SK-N-SH treated with all-trans-retinoic acid at 6 μM for 48 hours (cell line): ENCODE measurements at regions not wholly inside any gene's neighbourhood (a gene's known extent, or its start where the extent isn't known, plus 50 kb on each side); places are given as distances from the start of the nearest gene placed in this dataset.
A peak's percentile ranks its signal among the peaks of the same experiment; 100 is the strongest.

ENCODE experiments used
- ATAC-seq: fragments of 200-7000 bp; cut with Tn5 transposase; 3 replicates; pipeline ENCODE4 v1.9.1; 2020; ENCODE audit warnings: mild to moderate bottlenecking, moderate library complexity
- ARNTL ChIP-seq: fragments of 450-650 bp; formaldehyde crosslinking; IDR thresholded peaks from 2 replicates; pipeline ENCODE4 v1.5.0; 2020; ENCODE audit warnings: low read depth, mild to moderate bottlenecking, moderate library complexity, borderline replicate concordance
- BACH2 ChIP-seq: fragments of 250-450 bp; sonication (Bioruptor Pico); IDR thresholded peaks from 2 replicates; pipeline ENCODE4 v1.9.0; 2021; ENCODE audit warnings: mild to moderate bottlenecking, borderline replicate concordance
- CSDC2 ChIP-seq: fragments of 250-450 bp; sonication (Bioruptor Pico); IDR thresholded peaks from 2 replicates; pipeline ENCODE4 v1.5.0; 2020; ENCODE audit warnings: mild to moderate bottlenecking, moderate library complexity
- ESRRG ChIP-seq: fragments of 250-450 bp; sonication (Bioruptor Pico); IDR thresholded peaks from 2 replicates; pipeline ENCODE4 v1.6.1; 2021; ENCODE audit warnings: mild to moderate bottlenecking
- GLIS3 ChIP-seq: fragments of 250-450 bp; sonication (Bioruptor Pico); IDR thresholded peaks from 2 replicates; pipeline ENCODE4 v1.5.0; 2020; ENCODE audit warnings: mild to moderate bottlenecking, moderate library complexity
- ISL1 ChIP-seq: fragments of 250-450 bp; sonication (Bioruptor Pico); IDR thresholded peaks from 2 replicates; pipeline ENCODE4 v2.1.2; 2022; ENCODE audit warnings: mild to moderate bottlenecking, moderate library complexity
- OSR1 ChIP-seq: fragments of 250-450 bp; sonication (Bioruptor Pico); IDR thresholded peaks from 2 replicates; pipeline ENCODE4 v1.8.0; 2022; ENCODE audit warnings: moderate library complexity, mild to moderate bottlenecking, inconsistent platforms
- PPARA ChIP-seq: fragments of 250-450 bp; sonication (Bioruptor Pico); IDR thresholded peaks from 2 replicates; pipeline ENCODE4 v1.5.0; 2020; ENCODE audit warnings: mild to moderate bottlenecking, borderline replicate concordance
- RARB ChIP-seq: fragments of 250-450 bp; sonication (Bioruptor Pico); IDR thresholded peaks from 2 replicates; pipeline ENCODE4 v1.8.0; 2021; ENCODE audit warnings: mild to moderate bottlenecking, moderate library complexity
- SNAI2 ChIP-seq: fragments of 250-450 bp; sonication (Bioruptor Pico); IDR thresholded peaks from 2 replicates; pipeline ENCODE4 v1.5.0; 2020; ENCODE audit warnings: mild to moderate bottlenecking, moderate library complexity
- TCF4 ChIP-seq: fragments of 250-450 bp; sonication (Bioruptor Pico); IDR thresholded peaks from 2 replicates; pipeline ENCODE4 v1.8.0; 2021; ENCODE audit warnings: mild to moderate bottlenecking, moderate library complexity, borderline replicate concordance
- TOX ChIP-seq: fragments of 250-450 bp; sonication (Bioruptor Pico); IDR thresholded peaks from 2 replicates; pipeline ENCODE4 v1.8.0; 2021; ENCODE audit warnings: mild to moderate bottlenecking, moderate library complexity, borderline replicate concordance
- ZC3H10 ChIP-seq: fragments of 250-450 bp; sonication (Bioruptor Pico); IDR thresholded peaks from 2 replicates; pipeline ENCODE4 v1.5.1; 2021; ENCODE audit warnings: mild to moderate bottlenecking, moderate library complexity
- ZFP3 ChIP-seq: fragments of 250-450 bp; sonication (Bioruptor Pico); IDR thresholded peaks from 2 replicates; pipeline ENCODE4 v1.5.0; 2020; ENCODE audit warnings: mild to moderate bottlenecking, moderate library complexity
- ZFP30 ChIP-seq: fragments of 450-650 bp; formaldehyde crosslinking; IDR thresholded peaks from 2 replicates; pipeline ENCODE4 v1.5.0; 2022; ENCODE audit warnings: mild to moderate bottlenecking, moderate library complexity
- ZNF565 ChIP-seq: fragments of 450-650 bp; formaldehyde crosslinking; conservative IDR thresholded peaks from 2 replicates; pipeline ENCODE4 v1.5.0; 2020; ENCODE audit warnings: low read depth, mild to moderate bottlenecking, moderate library complexity
- ZNF70 ChIP-seq: fragments of 450-650 bp; formaldehyde crosslinking; IDR thresholded peaks from 2 replicates; pipeline ENCODE4 v1.5.0; 2020; ENCODE audit warnings: mild to moderate bottlenecking, moderate library complexity
- ZNF8 ChIP-seq: fragments of 450-650 bp; formaldehyde crosslinking; IDR thresholded peaks from 2 replicates; pipeline ENCODE4 v1.5.0; 2020; ENCODE audit warnings: mild to moderate bottlenecking, moderate library complexity
- TF ChIP-seq, protein P1 (sequence below): fragments of 250-450 bp; sonication (Bioruptor Pico); IDR thresholded peaks from 2 replicates; pipeline ENCODE4 v1.8.0; 2020; ENCODE audit warnings: mild to moderate bottlenecking, moderate library complexity, borderline replicate concordance
- TF ChIP-seq, protein P2 (sequence below): fragments of 250-450 bp; sonication (Bioruptor Pico); IDR thresholded peaks from 2 replicates; pipeline ENCODE4 v1.5.0; 2020; ENCODE audit warnings: mild to moderate bottlenecking, moderate library complexity
- TF ChIP-seq, protein P3 (sequence below): fragments of 250-450 bp; sonication (Bioruptor Pico); IDR thresholded peaks from 2 replicates; pipeline ENCODE4 v1.5.1; 2021; ENCODE audit warnings: mild to moderate bottlenecking, moderate library complexity
- TF ChIP-seq, protein P4 (sequence below): fragments of 250-450 bp; sonication (Bioruptor Pico); IDR thresholded peaks from 2 replicates; pipeline ENCODE4 v1.8.0; 2021; ENCODE audit warnings: low read depth, mild to moderate bottlenecking, moderate library complexity, borderline replicate concordance
- TF ChIP-seq, protein P5 (sequence below): fragments of 250-450 bp; sonication (Bioruptor Pico); IDR thresholded peaks from 2 replicates; pipeline ENCODE4 v1.5.1; 2020; ENCODE audit warnings: low read depth, mild to moderate bottlenecking, moderate library complexity

DNA sequence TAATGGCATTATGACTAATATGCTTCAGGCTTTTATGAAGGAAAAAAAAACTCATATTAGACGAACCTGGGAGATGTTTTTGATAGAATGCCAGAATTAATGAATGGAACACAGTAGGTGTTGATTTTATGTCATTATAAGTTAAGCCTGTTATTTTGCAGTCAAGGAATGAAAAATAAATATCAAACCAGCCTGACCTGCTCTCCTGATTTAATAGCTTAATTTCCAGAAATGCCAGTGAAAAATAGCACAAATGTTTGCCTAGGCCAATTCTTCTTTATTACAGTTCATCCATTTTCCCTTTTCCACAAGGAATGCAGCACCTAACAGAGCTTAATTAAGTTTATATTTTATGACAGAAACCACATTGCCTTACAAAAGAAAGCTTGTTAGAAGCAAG lies 292.0 kb downstream of the TBL1XR1 start:
- peak; percentile 95 for TF ChIP-seq ISL1 (CRISPR knock-in tag)
- TF ChIP-seq TOX: no peak
- no peak for TF ChIP-seq PPARA (CRISPR knock-in tag)
- TF ChIP-seq ZFP30 (CRISPR knock-in tag): no peak
- TF ChIP-seq ZC3H10 (CRISPR knock-in tag): no peak
- no peak for TF ChIP-seq BACH2 (CRISPR knock-in tag)
- no peak for TF ChIP-seq RARB
- no peak for TF ChIP-seq ZFP3 (CRISPR knock-in tag)
- TF ChIP-seq, protein P1, sequence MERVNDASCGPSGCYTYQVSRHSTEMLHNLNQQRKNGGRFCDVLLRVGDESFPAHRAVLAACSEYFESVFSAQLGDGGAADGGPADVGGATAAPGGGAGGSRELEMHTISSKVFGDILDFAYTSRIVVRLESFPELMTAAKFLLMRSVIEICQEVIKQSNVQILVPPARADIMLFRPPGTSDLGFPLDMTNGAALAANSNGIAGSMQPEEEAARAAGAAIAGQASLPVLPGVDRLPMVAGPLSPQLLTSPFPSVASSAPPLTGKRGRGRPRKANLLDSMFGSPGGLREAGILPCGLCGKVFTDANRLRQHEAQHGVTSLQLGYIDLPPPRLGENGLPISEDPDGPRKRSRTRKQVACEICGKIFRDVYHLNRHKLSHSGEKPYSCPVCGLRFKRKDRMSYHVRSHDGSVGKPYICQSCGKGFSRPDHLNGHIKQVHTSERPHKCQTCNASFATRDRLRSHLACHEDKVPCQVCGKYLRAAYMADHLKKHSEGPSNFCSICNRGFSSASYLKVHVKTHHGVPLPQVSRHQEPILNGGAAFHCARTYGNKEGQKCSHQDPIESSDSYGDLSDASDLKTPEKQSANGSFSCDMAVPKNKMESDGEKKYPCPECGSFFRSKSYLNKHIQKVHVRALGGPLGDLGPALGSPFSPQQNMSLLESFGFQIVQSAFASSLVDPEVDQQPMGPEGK (CRISPR knock-in tag): no peak
- TF ChIP-seq TCF4 (CRISPR knock-in tag): peak; percentile 62; the same call in 1 of the 2 replicates
- TF ChIP-seq, protein P2, sequence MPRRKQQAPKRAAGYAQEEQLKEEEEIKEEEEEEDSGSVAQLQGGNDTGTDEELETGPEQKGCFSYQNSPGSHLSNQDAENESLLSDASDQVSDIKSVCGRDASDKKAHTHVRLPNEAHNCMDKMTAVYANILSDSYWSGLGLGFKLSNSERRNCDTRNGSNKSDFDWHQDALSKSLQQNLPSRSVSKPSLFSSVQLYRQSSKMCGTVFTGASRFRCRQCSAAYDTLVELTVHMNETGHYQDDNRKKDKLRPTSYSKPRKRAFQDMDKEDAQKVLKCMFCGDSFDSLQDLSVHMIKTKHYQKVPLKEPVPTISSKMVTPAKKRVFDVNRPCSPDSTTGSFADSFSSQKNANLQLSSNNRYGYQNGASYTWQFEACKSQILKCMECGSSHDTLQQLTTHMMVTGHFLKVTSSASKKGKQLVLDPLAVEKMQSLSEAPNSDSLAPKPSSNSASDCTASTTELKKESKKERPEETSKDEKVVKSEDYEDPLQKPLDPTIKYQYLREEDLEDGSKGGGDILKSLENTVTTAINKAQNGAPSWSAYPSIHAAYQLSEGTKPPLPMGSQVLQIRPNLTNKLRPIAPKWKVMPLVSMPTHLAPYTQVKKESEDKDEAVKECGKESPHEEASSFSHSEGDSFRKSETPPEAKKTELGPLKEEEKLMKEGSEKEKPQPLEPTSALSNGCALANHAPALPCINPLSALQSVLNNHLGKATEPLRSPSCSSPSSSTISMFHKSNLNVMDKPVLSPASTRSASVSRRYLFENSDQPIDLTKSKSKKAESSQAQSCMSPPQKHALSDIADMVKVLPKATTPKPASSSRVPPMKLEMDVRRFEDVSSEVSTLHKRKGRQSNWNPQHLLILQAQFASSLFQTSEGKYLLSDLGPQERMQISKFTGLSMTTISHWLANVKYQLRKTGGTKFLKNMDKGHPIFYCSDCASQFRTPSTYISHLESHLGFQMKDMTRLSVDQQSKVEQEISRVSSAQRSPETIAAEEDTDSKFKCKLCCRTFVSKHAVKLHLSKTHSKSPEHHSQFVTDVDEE: 0 out of 2 replicates have a peak, but pooled peaks have one; percentile 42
- TF ChIP-seq ZNF8 (CRISPR knock-in tag): no peak
- no peak for TF ChIP-seq OSR1 (CRISPR knock-in tag)
- no peak for TF ChIP-seq ESRRG (CRISPR knock-in tag)
- no peak; the same call in 1 of the 2 replicates for TF ChIP-seq CSDC2 (CRISPR knock-in tag)
- TF ChIP-seq, protein P3, sequence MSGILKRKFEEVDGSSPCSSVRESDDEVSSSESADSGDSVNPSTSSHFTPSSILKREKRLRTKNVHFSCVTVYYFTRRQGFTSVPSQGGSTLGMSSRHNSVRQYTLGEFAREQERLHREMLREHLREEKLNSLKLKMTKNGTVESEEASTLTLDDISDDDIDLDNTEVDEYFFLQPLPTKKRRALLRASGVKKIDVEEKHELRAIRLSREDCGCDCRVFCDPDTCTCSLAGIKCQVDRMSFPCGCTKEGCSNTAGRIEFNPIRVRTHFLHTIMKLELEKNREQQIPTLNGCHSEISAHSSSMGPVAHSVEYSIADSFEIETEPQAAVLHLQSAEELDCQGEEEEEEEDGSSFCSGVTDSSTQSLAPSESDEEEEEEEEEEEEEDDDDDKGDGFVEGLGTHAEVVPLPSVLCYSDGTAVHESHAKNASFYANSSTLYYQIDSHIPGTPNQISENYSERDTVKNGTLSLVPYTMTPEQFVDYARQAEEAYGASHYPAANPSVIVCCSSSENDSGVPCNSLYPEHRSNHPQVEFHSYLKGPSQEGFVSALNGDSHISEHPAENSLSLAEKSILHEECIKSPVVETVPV (CRISPR knock-in tag): no peak
- peak; percentile 59; the same call in 1 of the 2 replicates for TF ChIP-seq GLIS3 (CRISPR knock-in tag)
- TF ChIP-seq ZNF70 (CRISPR knock-in tag): no peak
- TF ChIP-seq SNAI2: 0 out of 2 replicates have a peak, but pooled peaks have one; percentile 20
- TF ChIP-seq, protein P4, sequence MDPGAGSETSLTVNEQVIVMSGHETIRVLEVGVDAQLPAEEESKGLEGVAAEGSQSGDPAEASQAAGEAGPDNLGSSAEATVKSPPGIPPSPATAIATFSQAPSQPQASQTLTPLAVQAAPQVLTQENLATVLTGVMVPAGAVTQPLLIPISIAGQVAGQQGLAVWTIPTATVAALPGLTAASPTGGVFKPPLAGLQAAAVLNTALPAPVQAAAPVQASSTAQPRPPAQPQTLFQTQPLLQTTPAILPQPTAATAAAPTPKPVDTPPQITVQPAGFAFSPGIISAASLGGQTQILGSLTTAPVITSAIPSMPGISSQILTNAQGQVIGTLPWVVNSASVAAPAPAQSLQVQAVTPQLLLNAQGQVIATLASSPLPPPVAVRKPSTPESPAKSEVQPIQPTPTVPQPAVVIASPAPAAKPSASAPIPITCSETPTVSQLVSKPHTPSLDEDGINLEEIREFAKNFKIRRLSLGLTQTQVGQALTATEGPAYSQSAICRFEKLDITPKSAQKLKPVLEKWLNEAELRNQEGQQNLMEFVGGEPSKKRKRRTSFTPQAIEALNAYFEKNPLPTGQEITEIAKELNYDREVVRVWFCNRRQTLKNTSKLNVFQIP: no peak; the same call in 1 of the 2 replicates
- TF ChIP-seq ARNTL: no peak
- TF ChIP-seq, protein P5, sequence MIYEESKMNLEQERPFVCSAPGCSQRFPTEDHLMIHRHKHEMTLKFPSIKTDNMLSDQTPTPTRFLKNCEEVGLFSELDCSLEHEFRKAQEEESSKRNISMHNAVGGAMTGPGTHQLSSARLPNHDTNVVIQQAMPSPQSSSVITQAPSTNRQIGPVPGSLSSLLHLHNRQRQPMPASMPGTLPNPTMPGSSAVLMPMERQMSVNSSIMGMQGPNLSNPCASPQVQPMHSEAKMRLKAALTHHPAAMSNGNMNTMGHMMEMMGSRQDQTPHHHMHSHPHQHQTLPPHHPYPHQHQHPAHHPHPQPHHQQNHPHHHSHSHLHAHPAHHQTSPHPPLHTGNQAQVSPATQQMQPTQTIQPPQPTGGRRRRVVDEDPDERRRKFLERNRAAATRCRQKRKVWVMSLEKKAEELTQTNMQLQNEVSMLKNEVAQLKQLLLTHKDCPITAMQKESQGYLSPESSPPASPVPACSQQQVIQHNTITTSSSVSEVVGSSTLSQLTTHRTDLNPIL (CRISPR knock-in tag): peak; percentile 62; the same call in 1 of the 2 replicates
- TF ChIP-seq ZNF565 (CRISPR knock-in tag): no peak
- ATAC-seq: no peak

DNA sequence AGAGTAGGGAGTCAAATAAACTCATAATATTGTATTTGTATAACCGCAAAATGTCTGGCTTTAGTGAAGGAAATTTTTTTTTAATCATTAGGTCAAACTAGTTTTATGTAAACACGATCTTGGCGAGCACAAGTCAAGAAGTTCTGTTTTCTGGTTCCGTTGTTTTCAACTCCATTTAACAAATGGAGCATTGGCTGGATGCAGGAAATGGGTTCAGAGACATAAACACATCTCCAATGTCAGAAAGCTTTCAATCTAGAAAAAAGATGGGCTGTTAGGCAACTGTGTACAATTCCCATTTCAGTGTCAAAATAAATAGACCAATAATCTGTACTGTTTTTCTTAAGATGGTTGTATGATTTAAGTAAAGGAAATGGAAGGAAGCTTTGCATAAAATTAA lies 292.8 kb downstream of the TBL1XR1 start:
- ATAC-seq: no peak
- TF ChIP-seq CSDC2 (CRISPR knock-in tag) (no peak), ISL1 (CRISPR knock-in tag) (no peak), ZC3H10 (CRISPR knock-in tag) (no peak), ZNF8 (CRISPR knock-in tag) (no peak), SNAI2 (no peak)
- TF ChIP-seq, protein P1 (CRISPR knock-in tag): no peak
- TF ChIP-seq, protein P4: no peak
- TF ChIP-seq, protein P2: no peak
- TF ChIP-seq, protein P3 (CRISPR knock-in tag): no peak
